GM18508 (cell line): ENCODE measurements at regions not wholly inside any gene's neighbourhood (a gene's known extent, or its start where the extent isn't known, plus 50 kb on each side); places are given as distances from the start of the nearest gene placed in this dataset.
"Not testable (repeated sequence)": the region's sequence is repeated elsewhere in the genome, so short reads cannot be mapped to it uniquely, and the experiment has no call there.

Experiments
- ATAC-seq: cut with Tn5 transposase; IDR thresholded peaks from one replicate; pipeline ENCODE4 v1.9.1; 2021; ENCODE audit warnings: moderate number of reproducible peaks; ENCODE audit not compliant: insufficient read depth, unreplicated experiment

DNA sequence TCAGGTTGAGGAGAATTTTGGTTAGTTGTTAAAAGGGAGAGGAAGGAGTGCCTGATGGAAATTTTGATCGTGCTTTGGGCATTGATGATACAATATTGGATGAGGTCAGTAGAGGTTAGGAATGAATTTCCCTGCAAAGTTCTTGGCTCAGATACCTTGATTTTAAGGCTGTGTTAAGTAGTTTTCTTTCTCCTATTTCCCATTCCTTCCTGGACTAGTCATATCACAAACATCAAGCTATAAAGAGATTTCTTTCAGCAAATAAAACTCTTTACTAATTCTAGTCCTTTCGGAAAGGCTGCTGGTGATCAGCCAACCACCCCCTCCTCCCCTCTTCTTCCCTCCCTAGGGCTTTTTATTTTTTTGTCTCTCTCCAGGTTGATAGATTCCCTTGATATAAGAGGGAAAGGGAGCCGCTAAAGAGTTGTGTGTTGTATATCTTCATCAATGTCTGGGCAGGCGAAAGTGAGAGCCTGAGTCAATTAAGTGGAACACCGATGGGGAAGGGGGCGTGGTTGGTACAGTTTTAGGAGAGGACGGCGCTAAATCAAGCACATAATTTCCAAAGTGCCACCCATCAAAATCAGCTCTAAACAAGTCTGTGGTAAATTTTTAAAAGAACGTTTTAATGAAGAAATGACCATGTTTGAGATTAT lies 100.1 kb upstream of the PLXNA2 start:
- no peak for ATAC-seq

GRCh38 chr1:208347191-208347590 lies 103.0 kb upstream of the PLXNA2 start:
- ATAC-seq = no peak

GRCh38 chr1:208349694-208350330 lies 105.6 kb upstream of the PLXNA2 start:
- ATAC-seq = no peak

DNA sequence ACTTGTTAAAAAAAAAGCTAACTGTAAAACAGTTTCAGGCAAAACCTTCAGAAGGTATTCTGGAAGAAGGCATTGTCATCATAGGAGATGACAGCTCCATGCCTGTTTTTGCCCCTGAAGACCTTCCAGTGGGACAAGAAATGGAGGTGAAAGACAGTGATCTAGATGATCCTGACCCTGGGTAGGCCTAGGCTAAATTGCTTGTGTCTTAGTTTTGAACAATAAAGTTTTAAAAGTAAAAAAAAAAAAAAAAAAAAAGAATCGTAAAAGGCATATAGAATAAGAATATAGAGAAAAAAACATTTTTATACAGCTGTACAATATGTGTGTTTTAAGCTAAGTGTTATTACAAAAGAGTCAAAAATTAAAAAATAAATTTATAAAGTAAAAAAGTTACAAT lies 106.6 kb upstream of the PLXNA2 start:
- no peak for ATAC-seq

- ATAC-seq = no peak
These were observed 107.7 kb upstream of the PLXNA2 start for GRCh38 chr1:208351838-208352237.

DNA sequence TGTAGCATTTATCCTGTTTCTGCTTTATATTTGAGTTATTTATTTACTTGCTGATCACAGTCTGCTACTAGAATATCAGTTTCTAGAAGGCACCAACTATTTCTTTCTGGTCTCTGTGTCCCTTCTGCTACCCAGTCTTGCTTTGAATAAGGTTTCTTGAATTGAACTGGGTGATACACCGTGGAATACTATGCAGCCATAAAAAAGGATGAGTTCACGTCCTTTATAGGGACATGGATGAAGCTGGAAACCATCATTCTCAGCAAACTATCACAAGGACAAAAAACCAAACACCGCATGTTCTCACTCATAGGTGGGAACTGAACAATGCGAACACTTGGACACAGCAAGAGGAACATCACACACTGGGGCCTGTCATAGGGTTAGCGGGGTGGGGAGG lies 109.6 kb upstream of the PLXNA2 start:
- not testable (repeated sequence) for ATAC-seq

DNA sequence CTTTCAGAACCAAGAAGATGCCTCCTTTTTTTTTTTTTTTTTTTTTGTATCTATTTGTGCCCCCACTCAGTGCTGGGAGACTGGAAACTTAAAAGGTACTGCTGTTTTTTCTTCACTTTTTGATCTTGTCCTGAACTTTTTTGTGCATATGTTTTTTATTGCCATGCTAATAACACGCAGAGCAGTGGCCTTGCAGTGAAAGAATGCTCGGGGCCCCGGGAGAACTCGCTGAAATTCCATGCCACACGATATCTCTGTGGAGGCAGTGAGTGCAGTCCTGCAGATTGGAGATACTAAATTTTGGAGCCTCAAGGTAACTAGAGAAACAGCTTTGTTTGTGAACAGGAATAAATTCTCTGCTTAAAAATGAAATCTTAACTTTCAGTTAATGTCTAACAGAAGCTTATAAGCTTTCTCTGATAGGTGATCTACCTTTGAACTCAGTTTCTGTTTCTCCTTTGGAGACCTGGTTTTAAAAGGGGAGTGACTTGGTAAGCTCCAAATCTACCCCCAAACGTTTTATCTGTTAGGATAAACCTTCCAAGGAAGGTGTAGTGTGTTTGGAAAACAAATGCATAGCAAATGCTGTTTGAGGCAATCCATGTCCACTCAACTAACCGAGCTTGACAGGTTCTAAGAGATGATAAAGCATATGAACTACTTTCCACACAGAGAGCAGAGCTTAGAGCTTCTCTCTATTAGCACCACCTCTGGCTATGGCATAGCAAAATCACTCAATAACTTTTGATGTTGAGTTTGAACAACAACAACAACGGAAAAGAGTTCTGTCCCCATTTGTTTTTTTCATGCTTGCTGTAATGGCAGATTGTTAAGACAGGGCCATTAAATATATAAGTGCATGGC lies 113.7 kb upstream of the PLXNA2 start:
- ATAC-seq = no peak

- no peak for ATAC-seq
These were observed 114.5 kb upstream of the PLXNA2 start for GRCh38 chr1:208358651-208359050.

DNA sequence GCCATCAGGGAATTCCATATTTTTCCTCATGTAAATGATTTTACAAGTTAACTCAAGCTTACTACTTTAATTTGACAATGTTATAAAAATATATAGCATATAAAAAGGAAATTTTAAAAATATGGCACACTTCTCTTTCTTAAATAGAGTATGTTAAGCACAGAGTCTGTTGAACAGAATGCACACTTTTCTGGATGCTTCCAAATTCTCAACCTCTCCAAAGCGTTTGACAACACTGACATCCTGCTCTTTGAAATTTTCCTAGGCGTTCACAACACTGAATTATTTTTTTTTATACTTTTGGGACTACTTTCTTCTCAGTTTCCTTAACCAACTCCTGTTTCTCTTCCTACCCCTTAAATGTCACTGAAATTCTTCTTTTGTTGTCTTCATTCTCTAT lies 117.8 kb upstream of the PLXNA2 start:
- ATAC-seq = no peak

DNA sequence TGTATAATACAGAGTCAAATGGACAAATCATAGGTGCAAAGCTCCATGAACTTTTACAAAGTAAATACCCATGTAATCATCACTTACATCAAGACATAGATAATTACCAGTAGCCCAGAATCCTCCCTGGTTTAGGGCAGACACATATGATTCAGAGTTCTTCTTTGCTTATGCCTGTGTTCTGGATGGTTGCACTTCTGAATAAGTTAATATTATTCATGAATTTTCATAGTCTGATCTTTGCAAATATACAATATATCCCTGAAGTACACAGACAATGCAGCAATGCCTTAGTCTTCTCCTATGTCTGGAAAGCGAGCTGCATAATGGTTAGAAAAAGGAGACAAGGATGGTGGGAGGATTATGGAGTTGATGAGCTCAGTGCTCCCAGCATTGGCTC lies 122.4 kb upstream of the PLXNA2 start:
- no peak for ATAC-seq

GRCh38 chr1:208369045-208369444 lies 124.9 kb upstream of the PLXNA2 start:
- no peak for ATAC-seq

- no peak for ATAC-seq
These were observed 125.5 kb upstream of the PLXNA2 start for GRCh38 chr1:208369658-208370057.

DNA sequence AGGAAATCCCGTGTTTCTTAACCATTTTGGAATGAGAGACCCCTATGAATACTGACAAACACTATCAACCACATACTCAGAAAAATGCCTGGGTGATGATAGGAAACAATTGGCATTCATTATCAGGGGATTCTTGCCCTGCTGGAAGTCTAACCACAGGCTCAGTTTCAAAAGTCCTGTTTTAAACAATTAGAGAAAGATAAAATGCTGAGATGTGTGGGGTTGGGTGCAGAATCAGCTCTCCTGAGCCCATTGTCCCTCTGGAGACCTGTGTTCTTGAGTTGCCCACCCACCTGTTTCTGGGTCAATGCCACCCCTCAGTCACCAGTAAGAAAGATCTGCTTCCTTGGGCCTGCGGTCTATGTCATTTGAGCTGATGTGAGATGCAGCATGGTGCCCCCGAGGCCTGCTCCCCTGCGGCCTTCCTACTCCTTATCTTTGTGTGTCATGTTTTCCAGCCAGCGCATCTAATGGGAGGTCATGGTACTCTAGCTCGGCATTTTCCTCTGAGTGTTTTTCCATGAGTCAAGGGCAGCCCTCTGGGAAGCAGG lies 130.3 kb upstream of the PLXNA2 start:
- no peak for ATAC-seq

DNA sequence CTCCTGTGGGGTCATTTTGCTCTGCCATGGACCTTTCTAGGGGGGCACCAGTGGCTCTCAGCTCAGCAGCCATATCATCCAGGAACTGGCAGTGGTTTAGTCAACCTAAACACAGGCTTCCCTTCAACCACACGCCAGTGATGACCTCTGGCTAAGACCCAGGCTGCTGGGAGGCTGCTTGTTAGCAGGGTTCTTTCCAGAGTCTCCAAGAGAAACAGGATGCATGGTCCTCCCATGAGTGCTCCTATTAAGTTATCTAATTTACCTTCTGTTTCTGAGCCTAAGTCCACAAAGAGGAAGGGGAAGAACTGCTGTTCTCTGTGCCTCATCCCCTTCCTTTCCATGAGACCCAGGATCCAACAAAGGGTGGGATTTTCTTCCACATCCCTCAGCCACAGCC lies 137.3 kb upstream of the PLXNA2 start:
- no peak for ATAC-seq

DNA sequence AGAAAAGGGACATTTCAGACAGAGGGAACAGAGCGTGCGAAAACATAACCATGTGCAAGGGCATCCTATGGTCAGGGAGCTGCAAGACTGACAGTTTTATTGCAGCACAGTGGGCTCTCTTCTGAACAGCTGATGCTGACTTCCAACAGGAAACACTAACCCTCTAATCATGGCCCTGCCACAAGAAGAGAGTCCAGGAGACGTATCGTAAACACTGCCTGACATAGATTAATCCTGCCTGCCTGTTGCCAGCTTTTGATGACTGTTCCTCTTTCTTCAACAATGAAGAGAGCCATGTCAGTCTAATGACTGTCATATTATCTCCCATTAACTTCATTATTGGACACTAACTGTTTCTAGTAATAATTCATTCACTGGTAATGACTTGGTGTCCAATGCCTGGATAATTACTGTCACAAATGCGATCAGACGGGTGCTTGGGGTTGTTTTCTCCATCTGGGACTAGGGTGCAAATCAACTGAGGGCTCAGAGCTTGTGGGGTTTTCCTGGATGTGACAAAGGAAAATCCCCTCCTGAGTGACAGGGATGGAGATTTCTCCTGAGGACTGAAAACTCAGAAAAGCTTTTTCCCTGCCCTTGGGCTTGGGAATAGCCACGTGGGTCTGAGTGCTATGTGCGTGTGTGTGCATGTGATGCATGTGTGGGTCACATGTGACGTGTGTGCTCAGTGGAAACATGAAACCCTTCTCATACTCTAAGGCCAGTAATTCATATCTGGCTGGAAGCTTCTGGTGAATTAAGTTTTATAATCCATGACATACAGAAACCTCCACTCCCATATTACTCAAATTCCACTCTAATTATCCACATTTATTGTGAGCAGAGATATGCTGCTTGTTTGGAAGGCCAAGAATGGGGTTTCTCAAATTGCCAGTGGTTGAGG lies 144.0 kb upstream of the PLXNA2 start:
- no peak for ATAC-seq

GRCh38 chr1:208393416-208393815 lies 149.2 kb upstream of the PLXNA2 start:
- ATAC-seq = no peak

GRCh38 chr1:208393826-208394225 lies 149.6 kb upstream of the PLXNA2 start:
- ATAC-seq = no peak

GRCh38 chr1:208397286-208397685 lies 153.1 kb upstream of the PLXNA2 start:
- ATAC-seq = no peak

GRCh38 chr1:208405014-208405413 lies 160.8 kb upstream of the PLXNA2 start:
- no peak for ATAC-seq

DNA sequence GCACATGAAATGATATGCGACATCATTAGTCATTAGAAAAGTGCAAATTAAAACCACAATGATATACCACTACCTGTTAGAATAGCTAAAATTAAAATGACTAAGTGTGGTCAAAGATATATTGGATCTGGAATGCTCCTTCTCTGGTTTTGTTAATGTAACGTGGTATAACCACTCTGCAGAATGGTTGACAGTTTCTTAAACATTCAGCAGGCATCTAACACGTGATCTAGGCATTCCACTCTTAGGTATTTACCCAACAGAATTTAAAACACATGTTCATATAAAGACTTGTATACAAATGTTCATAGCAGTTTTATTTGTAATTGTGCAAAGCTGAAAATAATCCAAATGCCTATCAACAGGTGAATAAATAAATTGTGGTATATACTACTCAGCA lies 165.0 kb upstream of the PLXNA2 start:
- no peak for ATAC-seq
